GM18858 (cell line): ENCODE measurements at regions not wholly inside any gene's neighbourhood (a gene's known extent, or its start where the extent isn't known, plus 50 kb on each side); places are given as distances from the start of the nearest gene placed in this dataset.
"Not testable (repeated sequence)": the region's sequence is repeated elsewhere in the genome, so short reads cannot be mapped to it uniquely, and the experiment has no call there.

Experiments used
- ATAC-seq: cut with Tn5 transposase; IDR thresholded peaks from one replicate; pipeline ENCODE4 v1.9.1; 2021; ENCODE audit not compliant: unreplicated experiment

DNA sequence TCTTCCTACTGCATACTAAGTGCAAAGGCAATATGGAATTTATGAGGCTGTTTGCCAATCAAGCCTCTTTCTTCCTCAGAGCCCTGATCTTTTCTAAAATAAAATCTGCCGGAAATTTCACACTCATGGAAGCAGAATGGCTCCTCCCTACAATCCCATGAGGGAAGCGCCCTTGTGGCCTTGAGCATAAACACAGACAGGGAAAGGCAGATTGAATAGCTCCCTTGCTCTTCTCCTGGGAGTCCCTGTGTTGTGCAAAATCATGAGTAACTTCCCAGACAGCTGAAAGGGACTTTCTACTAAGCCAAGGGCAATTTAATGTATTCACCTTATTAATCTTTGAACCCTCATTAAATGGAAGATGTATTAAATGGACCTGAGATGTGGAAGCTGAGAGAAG, 226.1 kb upstream of the PIK3R1 start:
- no peak for ATAC-seq

DNA sequence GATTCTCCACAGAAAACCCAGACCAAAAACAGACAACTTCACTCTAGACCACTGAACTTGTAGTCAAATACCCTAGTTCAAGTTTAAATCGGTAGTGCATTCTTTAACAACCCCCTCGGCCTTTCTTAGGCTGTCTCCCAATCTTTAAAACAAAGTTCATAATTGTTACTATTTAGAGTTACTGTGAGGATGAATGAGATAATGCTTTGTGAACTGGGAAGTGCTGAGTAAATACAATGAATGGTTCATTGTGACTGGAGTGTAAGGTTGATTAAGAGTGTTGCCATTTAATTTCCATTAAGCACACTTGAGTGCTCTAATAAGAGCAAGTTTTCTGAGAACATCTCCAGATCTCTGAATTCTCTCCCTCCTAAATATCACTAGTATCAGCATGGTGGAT, 228.8 kb upstream of the PIK3R1 start:
- ATAC-seq, result no peak

- ATAC-seq, result no peak
Measured at GRCh38 chr5:67985686-67986387, 229.7 kb upstream of the PIK3R1 start.

GRCh38 chr5:67984546-67984945, 231.0 kb upstream of the PIK3R1 start:
- no peak for ATAC-seq

GRCh38 chr5:67983251-67984110, 232.1 kb upstream of the PIK3R1 start:
- no peak for ATAC-seq

DNA sequence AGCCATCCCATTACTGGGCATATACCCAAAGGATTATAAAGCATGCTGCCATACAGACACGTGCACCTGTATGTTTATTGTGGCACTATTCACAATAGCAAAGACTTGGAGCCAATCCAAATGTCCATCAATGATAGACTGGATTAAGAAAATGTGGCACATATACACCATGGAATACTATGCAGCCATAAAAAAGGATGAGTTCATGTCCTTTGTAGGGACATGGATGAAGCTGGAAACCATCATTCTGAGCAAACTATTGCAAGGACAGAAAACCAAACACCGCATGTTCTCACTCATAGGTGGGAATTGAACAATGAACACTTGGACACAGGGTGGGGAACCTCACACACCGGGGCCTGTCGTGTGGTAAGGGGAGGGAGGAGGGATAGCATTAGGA, 233.4 kb upstream of the PIK3R1 start:
- ATAC-seq, result not testable (repeated sequence)

DNA sequence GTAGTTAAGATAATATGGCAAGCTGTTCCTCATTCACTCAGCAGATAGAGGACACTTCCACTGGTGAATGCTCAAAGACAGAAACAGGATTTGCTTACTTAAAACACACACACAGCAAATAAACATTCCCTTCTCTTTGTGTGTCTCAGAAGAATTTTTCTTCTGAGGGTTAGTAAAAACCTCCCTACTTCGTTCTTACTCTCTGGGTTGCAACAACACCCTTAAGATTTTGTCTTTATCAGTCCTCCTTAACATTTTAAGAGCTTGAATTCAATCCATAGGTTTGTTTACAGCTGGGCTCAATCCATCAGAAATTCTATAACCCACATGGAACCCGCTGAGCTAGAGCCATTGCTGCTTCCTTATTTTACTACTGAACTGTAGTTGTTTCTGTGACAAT, 237.4 kb upstream of the PIK3R1 start:
- no peak for ATAC-seq

DNA sequence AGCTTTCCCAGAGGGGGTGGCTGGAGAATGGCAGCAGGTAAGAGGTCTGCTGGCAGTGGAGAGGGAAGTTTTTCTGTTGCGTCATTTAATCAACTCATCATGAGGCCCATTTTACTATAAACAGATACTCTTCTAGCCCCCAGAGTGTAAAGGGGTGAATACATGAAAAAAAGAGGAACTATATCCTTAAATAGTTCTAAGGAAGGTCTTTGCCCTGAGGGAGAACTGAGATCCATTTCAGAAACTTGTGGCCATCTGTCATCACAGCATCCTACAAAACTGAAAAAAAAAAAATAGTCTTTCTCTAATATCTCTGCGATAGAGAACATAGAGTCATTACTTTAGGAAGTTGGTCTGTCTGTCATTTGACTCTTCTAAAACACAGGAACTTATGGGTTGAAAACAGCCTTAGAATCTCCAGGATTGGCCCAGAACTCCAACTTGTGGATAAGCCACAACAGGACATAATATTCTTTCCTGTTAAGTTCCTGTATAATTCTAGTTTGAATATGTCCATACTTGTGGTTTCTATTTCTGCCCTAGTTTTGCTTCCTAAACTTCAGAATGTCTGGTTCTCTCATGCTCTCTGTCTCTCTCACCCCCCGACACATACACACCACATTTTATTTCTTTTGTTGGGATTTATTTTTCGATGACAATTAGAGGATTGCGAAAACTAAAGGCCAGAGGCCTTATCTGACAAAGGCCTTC, 238.5 kb upstream of the PIK3R1 start:
- ATAC-seq, result no peak

GRCh38 chr5:67976181-67976580, 239.4 kb upstream of the PIK3R1 start:
- ATAC-seq, result no peak

DNA sequence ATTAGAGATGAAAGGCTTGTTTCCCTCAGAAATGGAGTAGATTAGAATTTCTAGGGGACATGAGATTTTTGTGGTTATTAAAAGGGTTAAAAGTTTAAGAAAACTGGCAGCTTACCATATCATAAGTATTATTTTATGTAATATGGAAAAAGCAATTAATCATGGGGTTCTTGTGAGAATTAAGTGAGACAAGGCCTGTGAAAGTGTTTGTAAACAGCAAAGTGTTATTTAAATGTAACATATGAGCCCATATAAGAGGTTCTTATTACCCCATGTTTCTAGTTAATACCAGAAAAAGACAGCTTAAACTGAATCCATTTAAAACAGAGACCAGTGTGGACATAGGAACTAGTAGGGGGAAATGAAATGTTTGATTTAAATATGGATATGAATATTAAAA, 241.1 kb upstream of the PIK3R1 start:
- ATAC-seq, result no peak

- ATAC-seq, result no peak
Measured at GRCh38 chr5:67974054-67974453, 241.5 kb upstream of the PIK3R1 start.

- ATAC-seq, result no peak
Measured at GRCh38 chr5:67971971-67972821, 243.4 kb upstream of the PIK3R1 start.

DNA sequence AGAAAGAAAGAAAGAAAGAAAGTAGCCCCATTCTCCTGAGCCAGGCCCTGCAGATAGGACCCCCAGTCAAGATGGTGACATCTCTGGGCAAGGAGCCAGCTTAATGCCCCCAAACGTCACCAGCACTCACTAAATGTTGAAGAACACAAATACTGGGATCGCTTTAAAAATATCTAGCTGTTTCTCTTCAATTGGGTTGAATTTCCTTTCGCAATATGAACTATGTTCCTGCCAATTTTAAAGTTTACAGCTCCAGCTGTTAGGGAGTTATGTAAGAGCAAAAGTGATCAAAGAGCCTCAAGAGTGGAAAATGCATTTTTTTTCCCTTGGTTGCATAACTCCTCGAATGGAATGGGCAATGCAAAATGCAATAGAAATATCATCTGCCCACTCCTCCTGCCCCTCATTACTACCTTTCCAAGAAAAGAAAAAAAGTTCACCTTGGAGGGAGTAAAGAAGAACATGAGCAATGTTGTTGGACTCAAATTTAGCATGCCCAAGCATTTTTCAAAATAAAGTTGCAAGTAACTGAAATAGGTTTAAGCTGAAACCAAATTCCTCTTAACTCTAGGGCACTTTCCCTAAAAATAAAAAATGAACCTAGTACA, 244.2 kb upstream of the PIK3R1 start:
- ATAC-seq, result no peak

DNA sequence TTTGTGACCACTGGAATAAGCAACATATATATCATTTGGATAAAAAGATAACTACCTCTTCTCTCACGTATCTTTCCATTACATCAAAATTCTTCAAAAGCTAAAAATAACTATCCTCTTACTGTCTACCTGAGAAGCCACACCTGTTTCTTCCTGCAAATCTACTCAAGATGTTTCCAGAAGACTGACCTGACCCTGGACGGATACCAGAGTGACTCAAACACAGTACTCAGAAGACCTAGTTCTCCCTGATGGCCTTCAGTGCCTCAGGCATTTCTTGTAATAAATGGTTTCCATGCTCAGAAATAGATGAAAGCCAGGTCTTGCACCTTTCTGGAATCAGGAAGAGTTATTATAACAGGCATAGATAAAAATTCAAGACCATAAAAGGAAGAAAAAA, 245.9 kb upstream of the PIK3R1 start:
- no peak for ATAC-seq

- no peak for ATAC-seq
Measured at GRCh38 chr5:67969176-67969575, 246.4 kb upstream of the PIK3R1 start.

GRCh38 chr5:67966712-67967111, 248.8 kb upstream of the PIK3R1 start:
- no peak for ATAC-seq

DNA sequence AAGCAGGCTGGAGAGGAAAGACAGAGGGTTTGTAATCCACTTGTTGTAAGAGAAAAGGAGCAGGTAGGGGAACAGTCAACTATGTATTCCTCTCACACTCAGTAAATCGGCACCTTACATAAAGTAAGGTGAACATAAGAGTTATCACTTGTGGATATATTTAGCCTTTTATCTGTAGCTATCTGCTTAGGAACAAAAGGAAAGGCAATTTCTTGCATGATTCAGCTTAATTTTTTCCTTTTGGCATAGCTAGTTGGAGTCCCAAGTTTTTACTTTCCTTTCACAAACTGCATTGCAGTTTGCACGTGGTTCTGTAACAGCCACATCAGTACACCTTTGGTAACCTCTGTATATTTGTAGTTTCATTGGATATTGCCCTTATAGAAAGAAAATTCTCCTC, 250.9 kb upstream of the PIK3R1 start:
- no peak for ATAC-seq

DNA sequence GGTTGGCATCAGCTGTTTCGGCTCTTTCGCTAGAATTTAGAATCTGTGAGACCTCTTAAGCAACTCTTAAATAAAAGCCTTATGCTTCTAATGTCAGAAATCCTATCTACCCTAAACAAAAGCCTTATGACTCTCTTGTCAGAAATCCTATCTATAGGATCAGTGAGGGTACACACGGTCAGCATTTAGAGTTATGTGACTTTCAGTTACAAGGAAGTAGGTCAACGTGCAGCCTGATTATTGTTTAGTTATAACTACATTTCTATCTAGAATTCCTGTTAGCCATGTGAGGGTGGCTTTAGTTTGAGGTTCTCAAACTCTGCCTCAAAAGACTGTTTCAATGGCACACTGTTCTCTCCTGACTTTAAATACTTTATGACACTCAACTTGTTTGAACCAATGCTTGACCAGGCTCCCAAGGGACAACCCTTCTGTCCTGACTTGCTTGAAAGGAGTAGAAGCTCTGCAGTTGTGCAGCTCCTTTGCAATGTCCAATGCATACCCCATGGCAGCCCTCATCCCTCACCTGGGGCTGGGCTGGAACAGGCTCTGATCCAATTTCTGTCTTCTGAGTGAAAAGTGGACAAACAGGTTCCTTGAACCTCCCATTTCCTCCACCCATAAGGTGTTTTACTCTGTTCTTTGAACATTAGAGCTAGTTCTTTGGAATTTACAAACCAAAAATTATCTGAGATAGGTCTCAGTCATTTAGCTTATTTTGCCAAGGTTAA, 251.6 kb upstream of the PIK3R1 start:
- ATAC-seq, result no peak

GRCh38 chr5:67960939-67961338, 254.6 kb upstream of the PIK3R1 start:
- ATAC-seq, result no peak

- no peak for ATAC-seq
Measured at GRCh38 chr5:67957374-67957773, 258.2 kb upstream of the PIK3R1 start.
